Muscle layer of duodenum (tissue), 2 donors: ENCODE measurements at regions not wholly inside any gene's neighbourhood (a gene's known extent, or its start where the extent isn't known, plus 50 kb on each side); places are given as distances from the start of the nearest gene placed in this dataset.

ENCODE experiments used
- H3K27ac ChIP-seq: one replicate; pipeline ENCODE4 v1.7.0; 2013; ENCODE audit warnings: mild to moderate bottlenecking, low read length
- H3K27me3 ChIP-seq: one replicate; pipeline ENCODE4 v1.7.0; 2013; ENCODE audit warnings: low read depth, mild to moderate bottlenecking, control low read depth, low read length
- H3K36me3 ChIP-seq, 2 donors: one replicate each; pipeline ENCODE4 v1.7.0; 2013; ENCODE audit warnings: low read length in 2 of 2, control low read depth in 1 of 2, mild to moderate bottlenecking in 1 of 2; ENCODE audit not compliant: insufficient read depth in 2 of 2, control insufficient read depth in 1 of 2
- H3K4me1 ChIP-seq, 2 donors: one replicate each; pipeline ENCODE4 v1.7.0; 2013; ENCODE audit warnings: low read length in 2 of 2, mild to moderate bottlenecking in 2 of 2, control low read depth in 1 of 2, moderate library complexity in 1 of 2; ENCODE audit not compliant: insufficient read depth in 2 of 2, control insufficient read depth in 1 of 2
- H3K4me3 ChIP-seq, 2 donors: one replicate each; pipeline ENCODE4 v1.7.0; 2013; ENCODE audit warnings: low read length in 2 of 2, low read depth in 1 of 2, mild to moderate bottlenecking in 1 of 2
- H3K9me3 ChIP-seq, 2 donors: one replicate each; pipeline ENCODE4 v1.7.0; 2013; ENCODE audit warnings: low read length in 2 of 2, control low read depth in 1 of 2, mild to moderate bottlenecking in 1 of 2; ENCODE audit not compliant: control insufficient read depth in 1 of 2
- donor health status: healthy.

DNA sequence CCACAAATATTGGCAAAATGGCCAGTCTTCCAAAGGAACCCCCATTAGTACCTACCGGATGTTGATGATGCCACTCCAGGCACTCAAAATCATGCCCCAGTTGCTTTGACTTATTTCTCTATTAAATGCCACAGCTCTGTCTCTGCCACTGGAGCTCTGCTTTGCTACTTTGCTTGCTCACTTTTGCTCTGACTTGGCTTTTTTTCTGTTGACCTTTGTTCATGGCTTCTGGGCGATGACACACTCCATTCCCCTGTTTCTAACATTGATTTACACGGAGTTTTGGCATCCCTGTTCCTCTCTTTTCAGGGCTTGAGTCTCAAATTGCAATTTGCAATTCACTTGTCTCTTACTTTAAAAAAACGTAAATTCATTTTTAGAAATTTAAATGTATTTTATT, 217.1 kb upstream of the SPRY2 start:
- H3K4me3 ChIP-seq: no peak overlapping the region
- H3K27ac ChIP-seq: no peak overlapping the region
- peaks cover 0 to 9% of the 10 kb centered on the region in 2 donors for H3K4me1 ChIP-seq

DNA sequence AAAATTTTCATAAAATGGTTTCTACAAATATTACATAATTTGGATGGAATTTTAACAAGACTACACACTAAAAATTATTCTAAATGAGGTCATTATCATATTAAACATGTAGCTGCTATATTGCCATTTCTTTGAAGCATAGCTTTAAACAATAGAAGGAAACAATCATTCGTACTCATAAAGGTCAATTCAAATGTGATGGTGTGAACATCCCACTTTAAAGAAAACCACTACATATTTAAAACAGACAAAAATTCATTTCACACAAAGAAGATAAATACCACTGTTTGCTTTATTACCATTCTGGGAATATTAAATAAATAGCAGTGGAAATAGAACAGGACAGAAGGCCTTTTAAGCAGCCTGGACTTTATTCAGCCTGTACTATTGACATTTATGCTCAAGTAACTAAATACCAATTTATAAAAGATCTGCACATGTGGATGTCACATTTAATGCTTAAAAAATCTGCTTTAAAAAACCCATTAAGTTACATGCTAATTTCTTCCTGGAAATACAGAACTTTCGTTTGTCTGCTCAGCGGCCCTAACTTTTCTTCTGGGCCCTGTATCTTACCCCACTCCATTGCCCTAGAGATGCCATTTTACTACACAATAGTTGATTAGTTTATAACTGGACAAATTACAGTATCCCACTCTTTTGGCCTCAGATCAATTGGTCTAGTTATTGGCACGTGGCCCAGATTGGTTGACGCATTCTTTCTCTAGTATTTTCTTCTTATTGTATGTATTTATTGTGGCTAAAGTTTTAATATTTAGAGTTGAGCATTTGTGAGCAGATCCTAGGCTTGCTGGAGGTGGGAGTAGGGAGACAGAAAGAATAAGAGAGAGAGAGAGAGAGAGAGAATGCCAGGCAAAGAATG, 215.1 kb upstream of the SPRY2 start:
- Histone ChIP-seq H3K27ac (no peak overlapping the region), H3K36me3 (no peaks in the 10 kb centered on the region), H3K9me3 (no peaks in the 10 kb centered on the region), H3K4me1 (peaks cover 0 to 16% of the 10 kb centered on the region in 2 donors), H3K27me3 (no peaks in the 10 kb centered on the region), H3K4me3 (no peak overlapping the region)

More for the DNA sequence above, 217.1 kb upstream of the SPRY2 start:
- H3K9me3 ChIP-seq: no peaks in the 10 kb centered on the region
- H3K36me3 ChIP-seq: no peaks in the 10 kb centered on the region
- no peaks in the 10 kb centered on the region for H3K27me3 ChIP-seq

DNA sequence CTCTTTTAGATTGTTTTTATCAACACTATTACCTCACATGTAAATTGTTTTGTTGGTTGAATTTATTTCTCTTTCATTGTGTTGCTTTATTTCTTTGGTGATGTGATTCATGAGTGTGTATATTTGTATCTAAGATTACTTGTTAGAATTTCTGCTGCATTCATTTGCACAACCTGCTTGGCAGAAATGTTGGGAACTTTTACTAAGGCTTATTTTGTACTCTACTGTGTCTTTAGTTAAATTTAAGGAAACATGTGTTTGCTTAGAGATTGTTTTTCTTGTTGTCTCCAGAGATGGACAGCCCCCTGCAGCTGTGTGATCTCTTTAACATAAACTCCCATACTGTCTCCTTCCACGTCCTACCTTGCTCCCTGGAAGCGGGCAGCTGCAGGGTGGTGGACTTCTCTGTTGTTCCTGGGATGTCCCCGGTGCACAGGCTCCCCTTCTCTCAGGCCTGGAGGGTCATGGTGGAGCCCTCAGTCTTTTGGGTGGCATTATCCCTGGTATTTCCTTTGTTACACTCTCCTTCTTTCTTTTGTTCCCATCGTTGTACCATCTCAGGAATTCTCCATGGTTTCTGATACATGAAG, 212.0 kb upstream of the SPRY2 start:
- peaks cover 0 to 16% of the 10 kb centered on the region in 2 donors for H3K4me1 ChIP-seq
- H3K27me3 ChIP-seq: no peaks in the 10 kb centered on the region
- no peaks in the 10 kb centered on the region for H3K9me3 ChIP-seq
- H3K36me3 ChIP-seq: no peaks in the 10 kb centered on the region
- H3K4me3 ChIP-seq: no peak overlapping the region
- no peak overlapping the region for H3K27ac ChIP-seq

DNA sequence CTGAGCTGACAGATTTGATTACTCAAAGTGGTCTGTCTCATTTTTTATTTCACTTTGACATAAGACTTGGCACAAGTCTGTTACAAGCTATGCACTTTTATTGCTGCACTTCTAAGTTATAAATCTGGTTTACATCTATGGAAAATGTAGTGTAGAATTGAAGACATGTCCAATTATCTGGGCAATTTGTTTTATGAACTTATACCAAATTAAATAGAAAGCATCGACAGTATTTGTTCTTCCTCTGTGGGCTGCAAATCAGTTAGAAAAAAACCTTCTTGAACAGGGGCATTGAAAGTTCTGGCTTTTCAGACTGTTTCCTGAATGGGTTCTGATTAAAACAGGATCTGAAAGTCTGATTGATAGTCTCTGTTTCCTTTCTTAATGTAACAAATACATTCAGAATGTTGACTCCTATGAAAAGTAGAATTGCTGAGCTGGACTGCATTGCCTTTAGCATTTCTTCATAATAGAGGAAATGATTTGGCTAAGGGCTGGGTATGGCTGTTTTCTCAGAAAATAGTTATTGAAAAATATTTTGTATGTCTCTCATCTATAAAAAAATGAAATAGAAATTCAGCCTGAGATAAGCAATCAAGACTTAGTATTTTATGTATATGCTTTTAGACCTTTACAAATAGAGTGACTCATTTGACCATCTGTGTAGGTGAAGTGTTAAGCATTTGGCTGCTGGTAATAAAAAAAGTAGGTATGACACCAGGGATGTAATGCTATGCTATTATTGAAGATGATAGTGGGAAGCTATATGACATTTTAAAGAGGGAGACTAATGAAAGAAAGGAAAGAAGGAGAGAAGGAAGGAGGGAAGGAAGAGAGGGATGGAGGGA, 210.9 kb upstream of the SPRY2 start:
- Histone ChIP-seq H3K4me1 (peaks cover 0 to 16% of the 10 kb centered on the region in 2 donors), H3K27me3 (no peaks in the 10 kb centered on the region), H3K9me3 (no peaks in the 10 kb centered on the region), H3K27ac (no peak overlapping the region), H3K4me3 (no peak overlapping the region), H3K36me3 (no peaks in the 10 kb centered on the region)

DNA sequence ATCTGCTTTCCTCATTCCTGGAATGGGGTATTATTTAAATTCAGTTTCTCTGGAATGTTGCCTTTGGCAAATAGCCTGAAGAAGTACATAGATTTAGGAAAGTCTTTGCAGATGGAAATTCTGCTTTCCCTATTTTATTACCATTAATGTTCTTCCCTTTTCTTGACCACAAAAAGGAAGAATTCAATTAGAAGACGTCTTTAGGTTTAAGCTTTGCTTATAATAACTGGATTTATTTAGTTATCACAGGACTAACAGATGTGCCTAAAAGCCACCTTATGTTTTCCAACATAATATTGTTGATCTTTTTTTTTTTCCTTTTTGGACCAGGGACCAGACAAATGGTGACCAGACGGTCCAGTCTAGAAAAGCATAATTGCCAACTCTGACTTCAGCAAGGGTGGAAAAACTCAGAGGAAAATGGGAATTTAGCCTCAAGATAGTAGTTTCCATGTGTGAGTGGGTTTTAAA, 210.1 kb upstream of the SPRY2 start:
- peaks cover 0 to 16% of the 10 kb centered on the region in 2 donors for H3K4me1 ChIP-seq
- no peaks in the 10 kb centered on the region for H3K36me3 ChIP-seq
- no peaks in the 10 kb centered on the region for H3K9me3 ChIP-seq
- H3K27ac ChIP-seq: no peak overlapping the region
- H3K4me3 ChIP-seq: no peak overlapping the region
- H3K27me3 ChIP-seq: no peaks in the 10 kb centered on the region

DNA sequence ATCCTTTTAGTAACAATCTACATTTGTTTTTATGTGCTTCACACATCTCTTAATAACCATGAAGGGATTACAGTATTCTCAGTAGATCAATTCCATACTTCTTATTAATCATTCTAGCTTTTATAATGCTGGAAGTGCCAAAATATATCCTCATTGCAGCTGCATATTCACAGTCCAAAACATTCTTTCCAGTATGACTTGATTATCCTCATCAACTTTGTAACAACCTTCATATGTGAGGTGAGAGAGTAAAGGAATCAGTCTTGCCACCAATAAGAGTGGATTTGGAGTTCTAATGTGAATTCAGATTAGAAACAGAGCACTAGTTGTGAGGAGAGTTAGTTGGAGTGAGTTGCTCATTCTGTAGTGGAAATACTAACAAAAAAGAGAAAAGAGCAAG, 208.0 kb upstream of the SPRY2 start:
- H3K27ac ChIP-seq: no peak overlapping the region
- H3K9me3 ChIP-seq: no peaks in the 10 kb centered on the region
- peaks cover 0 to 16% of the 10 kb centered on the region in 2 donors for H3K4me1 ChIP-seq
- H3K36me3 ChIP-seq: no peaks in the 10 kb centered on the region
- H3K4me3 ChIP-seq: no peak overlapping the region
- no peaks in the 10 kb centered on the region for H3K27me3 ChIP-seq

DNA sequence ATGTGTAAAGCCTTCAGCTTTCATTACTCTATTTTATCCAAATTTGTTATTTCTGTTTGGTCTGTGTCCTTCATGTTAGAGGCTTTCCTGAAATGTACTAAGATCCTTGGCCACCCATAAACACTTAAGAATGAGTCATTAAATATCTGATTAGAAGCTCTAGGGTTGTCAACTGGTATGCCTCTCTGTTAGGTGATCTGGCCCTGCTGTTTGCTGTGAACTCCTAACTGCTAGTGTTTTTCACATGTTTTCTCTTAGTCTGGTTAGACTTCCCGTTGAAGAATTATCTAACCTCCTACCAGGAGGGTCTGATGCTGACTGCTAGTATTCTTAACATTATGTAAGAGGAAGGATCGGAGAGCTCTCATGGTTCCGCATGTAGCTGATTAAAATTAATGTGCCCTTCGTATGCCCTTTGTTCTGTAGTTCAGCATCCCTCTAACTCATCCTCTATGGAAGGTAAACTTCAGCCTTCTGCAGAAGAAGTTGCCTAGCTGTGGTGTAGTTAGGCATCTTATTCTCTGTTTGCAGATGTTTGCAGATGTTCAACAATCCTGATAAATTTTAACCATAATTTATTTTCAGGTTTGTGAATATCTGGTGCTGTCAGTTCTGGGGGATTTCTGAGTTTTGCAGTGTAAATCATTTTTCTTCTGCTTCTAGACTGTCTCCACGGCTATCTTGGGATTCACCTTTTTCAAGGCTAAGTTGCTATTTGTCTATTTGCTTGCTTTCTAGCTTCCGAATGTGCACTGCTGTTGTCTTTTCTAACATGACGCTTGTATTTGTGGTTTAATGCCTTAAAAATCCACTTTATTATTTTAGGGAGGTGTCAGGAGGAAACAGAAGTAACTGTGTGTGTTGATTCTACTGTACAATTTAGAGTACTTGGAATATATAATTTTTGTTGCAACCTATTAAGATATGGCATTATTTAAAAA, 207.2 kb upstream of the SPRY2 start:
- H3K4me3 ChIP-seq: no peak overlapping the region
- no peaks in the 10 kb centered on the region for H3K36me3 ChIP-seq
- no peak overlapping the region for H3K27ac ChIP-seq
- no peaks in the 10 kb centered on the region for H3K9me3 ChIP-seq
- H3K27me3 ChIP-seq: no peaks in the 10 kb centered on the region
- peaks cover 0 to 16% of the 10 kb centered on the region in 2 donors for H3K4me1 ChIP-seq

DNA sequence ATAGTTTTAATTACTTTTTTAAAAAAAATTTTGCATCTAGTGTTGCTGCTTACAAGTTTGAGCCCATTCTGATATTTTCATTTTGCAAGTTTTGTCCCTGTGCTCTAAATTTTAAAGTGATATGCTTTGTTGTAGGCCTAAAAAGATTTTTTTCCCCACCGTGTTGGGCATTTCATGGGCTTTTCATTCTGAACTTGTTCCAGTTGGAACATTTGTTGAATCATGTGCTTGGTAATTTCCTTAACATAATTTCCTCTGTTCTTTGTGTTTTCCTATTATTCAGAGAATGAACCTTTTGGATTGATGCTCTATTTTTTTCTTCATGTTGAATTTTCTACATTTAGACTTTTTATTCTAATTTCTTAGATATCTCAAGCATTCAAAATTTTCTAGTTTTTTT, 206.4 kb upstream of the SPRY2 start:
- H3K4me3 ChIP-seq: no peak overlapping the region
- no peaks in the 10 kb centered on the region for H3K36me3 ChIP-seq
- no peaks in the 10 kb centered on the region for H3K9me3 ChIP-seq
- peaks cover 0 to 13% of the 10 kb centered on the region in 2 donors for H3K4me1 ChIP-seq
- H3K27me3 ChIP-seq: no peaks in the 10 kb centered on the region
- no peak overlapping the region for H3K27ac ChIP-seq

DNA sequence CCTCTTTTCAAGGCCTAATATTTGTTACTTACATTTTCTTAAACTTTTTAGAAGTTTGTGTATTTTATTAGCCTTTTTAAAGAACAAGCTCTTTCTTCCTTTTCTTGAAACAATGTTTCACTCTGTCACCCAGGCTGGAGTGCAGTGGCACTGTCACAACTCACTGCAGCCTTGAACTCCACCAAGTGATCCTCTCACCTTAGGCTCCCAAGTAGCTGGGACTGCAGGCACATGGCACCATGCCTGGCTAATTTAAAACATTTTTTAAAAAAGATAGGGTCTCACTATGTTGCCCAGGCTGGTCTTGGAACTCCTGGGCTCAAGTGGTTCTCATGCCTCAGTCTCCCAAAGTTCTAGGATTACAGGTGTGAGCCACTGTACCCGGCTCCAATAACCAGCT, 192.2 kb upstream of the SPRY2 start:
- Histone ChIP-seq H3K9me3 (no peaks in the 10 kb centered on the region), H3K4me1 (no peaks in the 10 kb centered on the region), H3K27me3 (no peaks in the 10 kb centered on the region), H3K27ac (no peak overlapping the region), H3K4me3 (no peak overlapping the region), H3K36me3 (no peaks in the 10 kb centered on the region)

DNA sequence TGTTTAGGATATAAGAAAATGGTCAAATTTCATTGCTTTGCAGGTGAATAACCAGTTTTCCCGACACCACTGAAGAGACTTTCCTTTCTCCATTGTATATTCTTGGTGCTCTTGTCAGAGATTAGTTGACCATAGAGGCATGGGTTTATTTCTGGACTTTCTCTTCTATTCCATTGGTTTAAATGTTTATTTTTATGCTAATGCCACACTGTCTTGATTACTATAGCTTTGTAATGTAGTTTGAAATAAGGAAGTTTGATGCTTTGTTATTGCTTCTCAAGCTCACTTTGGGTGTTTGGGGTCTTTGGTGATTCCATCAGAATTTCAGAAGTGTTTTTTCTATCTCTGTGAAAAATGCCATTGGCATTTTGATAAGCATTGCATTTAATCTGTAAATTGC, 190.0 kb upstream of the SPRY2 start:
- Histone ChIP-seq H3K27ac (no peak overlapping the region), H3K4me3 (no peak overlapping the region), H3K9me3 (no peaks in the 10 kb centered on the region), H3K36me3 (no peaks in the 10 kb centered on the region), H3K27me3 (no peaks in the 10 kb centered on the region), H3K4me1 (no peaks in the 10 kb centered on the region)
